A549 (cell line): ENCODE measurements at regions not wholly inside any gene's neighbourhood (a gene's known extent, or its start where the extent isn't known, plus 50 kb on each side); places are given as distances from the start of the nearest gene placed in this dataset.

Experiments used
- ATAC-seq, 2 experiments: fragments of 200-7000 bp in 1 of 2; fragments of >200 bp in 1 of 2; cut with Nextera tagmentation in 1 of 2; cut with Tn5 transposase in 1 of 2; 3 replicates each; pipeline versions ENCODE4 v1.8.0 to v1.9.1; 2018 to 2020; ENCODE audit warnings: mild to moderate bottlenecking in 1 of 2, moderate library complexity in 1 of 2
- CTCF ChIA-PET: fragments of 300-600 bp; sonication (Branson Sonifier 250); formaldehyde crosslinking; extraction: SDS; loops from one replicate; lab custom pipeline; 2021; ENCODE audit warnings: antibody characterized with exemption, inconsistent platforms; lab: Yijun Ruan, JAX
- POLR2A ChIA-PET: fragments of 350-600 bp; formaldehyde crosslinking; extraction: SDS; loops from one replicate; lab custom pipeline; 2021; ENCODE audit warnings: antibody characterized with exemption, inconsistent platforms; lab: Yijun Ruan, JAX
- DNase-seq, 2 experiments: peaks; one replicate each; pipeline versions ENCODE4 v3.0.0 to v3.0.0-alpha.2; 2011 to 2016; ENCODE audit warnings: low read depth in 1 of 2, low spot score in 1 of 2
- FAIRE-seq: peaks from 2 replicates; lab custom pipeline; 2011; peaks lifted over from hg19 to GRCh38; lab: Jason Lieb, UNC
- H3K27ac ChIP-seq, 2 experiments: fragments of >200 bp; sonication (Bioruptor Twin); formaldehyde crosslinking; 3 replicates each; pipeline ENCODE4 v1.5.1; 2016 to 2017
- H3K4me1 ChIP-seq: fragments of >200 bp; sonication (Bioruptor Twin); formaldehyde crosslinking; 3 replicates; pipeline ENCODE4 v1.6.1; 2016
- H3K4me2 ChIP-seq: fragments of >200 bp; sonication (Bioruptor Twin); formaldehyde crosslinking; 3 replicates; pipeline ENCODE4 v1.6.1; 2016
- H3K4me3 ChIP-seq: fragments of >200 bp; sonication (Bioruptor Twin); formaldehyde crosslinking; 3 replicates; pipeline ENCODE4 v1.5.1; 2016
- H3K9me3 ChIP-seq: fragments of >200 bp; sonication (Bioruptor Twin); formaldehyde crosslinking; 3 replicates; pipeline ENCODE4 v1.6.1; 2016
- CBX8 ChIP-seq: fragments of 200-600 bp; sonication (generic); IDR thresholded peaks from 2 replicates; pipeline ENCODE4 v1.6.1; 2016
- CHD2 ChIP-seq: fragments of 150-350 bp; IDR thresholded peaks from 2 replicates; pipeline ENCODE4 v1.6.1; 2014; ENCODE audit warnings: low read length; ENCODE audit not compliant: partially characterized antibody
- EHF ChIP-seq: fragments of 250-450 bp; sonication (Bioruptor Pico); IDR thresholded peaks from 2 replicates; pipeline ENCODE4 v1.5.0; 2020; ENCODE audit warnings: mild to moderate bottlenecking
- EHMT2 ChIP-seq: fragments of 200-600 bp; sonication (generic); IDR thresholded peaks from 2 replicates; pipeline ENCODE4 v1.6.1; 2016; ENCODE audit warnings: antibody characterized with exemption, low read depth, mild to moderate bottlenecking, moderate library complexity
- EP300 ChIP-seq, 2 experiments: fragments of >200 bp; sonication (Bioruptor Twin); formaldehyde crosslinking; IDR thresholded peaks; 2 replicates in 1 of 2; 3 replicates in 1 of 2; pipeline ENCODE4 v1.6.1; 2016 to 2017
- FOSL2 ChIP-seq, 2 experiments: fragments of 450-650 bp in 1 of 2; fragments of >200 bp in 1 of 2; sonication (Bioruptor Twin) in 1 of 2; formaldehyde crosslinking; IDR thresholded peaks; 2 replicates each; pipeline versions ENCODE4 v1.5.0 to v1.6.1; 2016 to 2020; ENCODE audit warnings: mild to moderate bottlenecking in 1 of 2, moderate library complexity in 1 of 2
- FOXS1 ChIP-seq: fragments of 250-450 bp; sonication (Bioruptor Pico); IDR thresholded peaks from 2 replicates; pipeline ENCODE4 v1.5.0; 2020; ENCODE audit warnings: mild to moderate bottlenecking, moderate library complexity
- GATA3 ChIP-seq: IDR thresholded peaks from 2 replicates; pipeline ENCODE4 v1.6.1; 2012; ENCODE audit warnings: borderline replicate concordance
- HDAC2 ChIP-seq: fragments of 200-600 bp; sonication (generic); IDR thresholded peaks from 2 replicates; pipeline ENCODE4 v1.6.1; 2016
- HEYL ChIP-seq: fragments of 250-450 bp; sonication (Bioruptor Pico); IDR thresholded peaks from 2 replicates; pipeline ENCODE4 v1.8.0; 2021; ENCODE audit warnings: mild to moderate bottlenecking, moderate library complexity
- HOXB5 ChIP-seq: fragments of 250-450 bp; sonication (Bioruptor Pico); IDR thresholded peaks from 2 replicates; pipeline ENCODE4 v1.5.0; 2020; ENCODE audit warnings: mild to moderate bottlenecking, moderate library complexity
- JUNB ChIP-seq: fragments of >200 bp; sonication (Bioruptor Twin); formaldehyde crosslinking; IDR thresholded peaks from 2 replicates; pipeline ENCODE4 v1.6.1; 2016
- KDM5A ChIP-seq: fragments of 200-600 bp; sonication (generic); IDR thresholded peaks from 2 replicates; pipeline ENCODE4 v1.6.1; 2016; ENCODE audit warnings: antibody characterized with exemption, mild to moderate bottlenecking
- MAFK ChIP-seq: fragments of 450-650 bp; IDR thresholded peaks from 2 replicates; pipeline ENCODE4 v1.6.1; 2014; ENCODE audit not compliant: partially characterized antibody
- MAZ ChIP-seq: fragments of 150-350 bp; IDR thresholded peaks from 2 replicates; pipeline ENCODE4 v1.6.1; 2014; ENCODE audit warnings: antibody characterized with exemption, low read depth, low read length, borderline replicate concordance
- NR3C1 ChIP-seq: fragments of >200 bp; sonication (Bioruptor Twin); formaldehyde crosslinking; IDR thresholded peaks from 3 replicates; pipeline ENCODE4 v1.6.1; 2017
- POLR2A ChIP-seq: IDR thresholded peaks from 2 replicates; pipeline ENCODE4 v1.6.1; 2012; ENCODE audit warnings: mild to moderate bottlenecking, low read length
- POLR2AphosphoS2 ChIP-seq: conservative IDR thresholded peaks from 2 replicates; pipeline ENCODE4 v1.6.1; 2012; ENCODE audit warnings: low read length, improper control_type of control experiment, inconsistent platforms
- REST ChIP-seq: fragments of 200-600 bp; sonication (generic); IDR thresholded peaks from 2 replicates; pipeline ENCODE4 v1.6.1; 2016; ENCODE audit warnings: antibody characterized with exemption, mild to moderate bottlenecking, moderate library complexity
- RNF2 ChIP-seq: fragments of 200-600 bp; sonication (generic); IDR thresholded peaks from 2 replicates; pipeline ENCODE4 v1.6.1; 2016; ENCODE audit warnings: low read depth, mild to moderate bottlenecking, antibody characterized with exemption, moderate library complexity, borderline replicate concordance
- SMC3 ChIP-seq: fragments of >200 bp; sonication (Bioruptor Twin); formaldehyde crosslinking; IDR thresholded peaks from 3 replicates; pipeline ENCODE4 v1.6.1; 2018; ENCODE audit warnings: inconsistent platforms
- TFCP2L1 ChIP-seq: fragments of 250-450 bp; sonication (Bioruptor Pico); IDR thresholded peaks from 2 replicates; pipeline ENCODE4 v1.5.0; 2021; ENCODE audit warnings: mild to moderate bottlenecking
- USF2 ChIP-seq: fragments of 450-650 bp; IDR thresholded peaks from 2 replicates; pipeline ENCODE4 v1.6.1; 2014; ENCODE audit warnings: antibody characterized with exemption
- ZFP36 ChIP-seq: fragments of 450-650 bp; IDR thresholded peaks from 2 replicates; pipeline ENCODE4 v1.6.1; 2014; ENCODE audit warnings: borderline replicate concordance; ENCODE audit not compliant: partially characterized antibody
- ZNF302 ChIP-seq: fragments of 250-450 bp; sonication (Bioruptor Pico); IDR thresholded peaks from 2 replicates; pipeline ENCODE4 v1.9.0; 2021; ENCODE audit warnings: inconsistent platforms, mild to moderate bottlenecking, moderate library complexity
- ZSCAN20 ChIP-seq: fragments of 250-450 bp; sonication (Bioruptor Pico); IDR thresholded peaks from 2 replicates; pipeline ENCODE4 v1.8.0; 2022; ENCODE audit warnings: mild to moderate bottlenecking, moderate library complexity
- WGBS: methylation state at CpG from one replicate; pipeline ENCODE4 v1.1.6; 2017; ENCODE audit errors: missing lambda C conversion rate; 5-methylcytosine and 5-hydroxymethylcytosine counted together
- TF ChIP-seq, protein P1 (sequence below): fragments of >200 bp; sonication (Bioruptor Twin); formaldehyde crosslinking; IDR thresholded peaks from 3 replicates; pipeline ENCODE4 v1.5.1; 2016

DNA sequence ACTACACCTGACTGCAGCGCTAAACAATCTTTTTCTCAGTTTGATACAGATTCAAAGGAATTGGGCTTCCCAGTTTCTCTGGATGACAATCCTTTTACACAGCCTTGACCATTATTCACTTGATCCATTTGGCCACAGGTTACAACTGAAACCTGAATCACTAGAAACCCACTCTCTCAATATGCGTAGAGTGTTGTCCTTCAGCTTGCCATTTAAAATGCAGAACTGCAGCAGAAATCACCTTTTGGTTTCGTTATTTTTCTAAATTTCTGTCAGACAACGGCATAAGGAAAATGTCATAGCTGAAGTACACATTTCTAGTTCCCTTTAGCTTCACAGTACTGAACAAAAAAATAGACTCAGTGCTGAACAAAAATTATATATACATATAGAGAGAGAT is 255.8 kb upstream of the TENM3 start:
- CTCF ChIA-PET: no interaction called here
- no peak overlapping the region for H3K4me2 ChIP-seq
- DNase-seq: no peak
- no peak for TF ChIP-seq EP300 (IDR thresholded peaks at IDR 0.05)
- TF ChIP-seq REST: no peak
- TF ChIP-seq POLR2A: no peak
- TF ChIP-seq JUNB: no peak
- no peak for TF ChIP-seq RNF2
- TF ChIP-seq EHF: no peak
- TF ChIP-seq NR3C1: no peak
- TF ChIP-seq HOXB5 (CRISPR knock-in tag): no peak
- no peak for TF ChIP-seq ZNF302
- no peak for TF ChIP-seq MAFK
- no peak for TF ChIP-seq FOSL2 (IDR thresholded peaks at IDR 0.05)
- TF ChIP-seq FOSL2 (CRISPR knock-in tag; IDR thresholded peaks at IDR 0.05): no peak
- no peak for TF ChIP-seq HEYL (CRISPR knock-in tag)
- no peak for TF ChIP-seq TFCP2L1
- TF ChIP-seq HDAC2: no peak
- no peak for TF ChIP-seq SMC3
- TF ChIP-seq KDM5A: no peak
- no peak for TF ChIP-seq FOXS1 (CRISPR knock-in tag)
- TF ChIP-seq USF2: no peak
- TF ChIP-seq CHD2: no peak
- TF ChIP-seq MAZ: no peak
- TF ChIP-seq, all 56 proteins: peak for 0
- no peak for ATAC-seq
- no peak for FAIRE-seq
- no peak overlapping the region for H3K27ac ChIP-seq
- no peaks in the 10 kb centered on the region for H3K9me3 ChIP-seq
- POLR2A ChIA-PET: no interaction called here
- H3K4me3 ChIP-seq: no peak overlapping the region
- no peaks in the 10 kb centered on the region for H3K4me1 ChIP-seq
- 24% methylated on average over 4 of the region's 4 CpGs for WGBS

- DNase-seq: no peak
- H3K4me3 ChIP-seq: no peak overlapping the region
- POLR2A ChIA-PET: no interaction called here
- H3K4me2 ChIP-seq: no peak overlapping the region
- CTCF ChIA-PET: interaction anchor here (1.6 kb wide), 1 partner anchor 10 kb away, joined by 3 read pairs; no protein-coding TSS in a partner anchor
- 6% methylated on average over 3 of the region's 3 CpGs for WGBS
- no peak overlapping the region for H3K27ac ChIP-seq
- no peak for FAIRE-seq
- H3K4me1 ChIP-seq: no peaks in the 10 kb centered on the region
- no peak for ATAC-seq
- TF ChIP-seq EHMT2 (no peak), HEYL (CRISPR knock-in tag) (no peak), CBX8 (no peak), GATA3 (no peak), SMC3 (no peak), ZSCAN20 (CRISPR knock-in tag) (no peak), POLR2AphosphoS2 (no peak), ZFP36 (no peak)
- TF ChIP-seq, protein P1, sequence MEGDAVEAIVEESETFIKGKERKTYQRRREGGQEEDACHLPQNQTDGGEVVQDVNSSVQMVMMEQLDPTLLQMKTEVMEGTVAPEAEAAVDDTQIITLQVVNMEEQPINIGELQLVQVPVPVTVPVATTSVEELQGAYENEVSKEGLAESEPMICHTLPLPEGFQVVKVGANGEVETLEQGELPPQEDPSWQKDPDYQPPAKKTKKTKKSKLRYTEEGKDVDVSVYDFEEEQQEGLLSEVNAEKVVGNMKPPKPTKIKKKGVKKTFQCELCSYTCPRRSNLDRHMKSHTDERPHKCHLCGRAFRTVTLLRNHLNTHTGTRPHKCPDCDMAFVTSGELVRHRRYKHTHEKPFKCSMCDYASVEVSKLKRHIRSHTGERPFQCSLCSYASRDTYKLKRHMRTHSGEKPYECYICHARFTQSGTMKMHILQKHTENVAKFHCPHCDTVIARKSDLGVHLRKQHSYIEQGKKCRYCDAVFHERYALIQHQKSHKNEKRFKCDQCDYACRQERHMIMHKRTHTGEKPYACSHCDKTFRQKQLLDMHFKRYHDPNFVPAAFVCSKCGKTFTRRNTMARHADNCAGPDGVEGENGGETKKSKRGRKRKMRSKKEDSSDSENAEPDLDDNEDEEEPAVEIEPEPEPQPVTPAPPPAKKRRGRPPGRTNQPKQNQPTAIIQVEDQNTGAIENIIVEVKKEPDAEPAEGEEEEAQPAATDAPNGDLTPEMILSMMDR: no peak
- H3K9me3 ChIP-seq: no peaks in the 10 kb centered on the region
These were observed 254.1 kb upstream of the TENM3 start for GRCh38 chr4:181989071-181989470.
